Thyroid gland (tissue), 4 donors: ENCODE measurements at regions not wholly inside any gene's neighbourhood (a gene's known extent, or its start where the extent isn't known, plus 50 kb on each side); places are given as distances from the start of the nearest gene placed in this dataset.
"Not testable (repeated sequence)": the region's sequence is repeated elsewhere in the genome, so short reads cannot be mapped to it uniquely, and the experiment has no call there.

Experiments used
- POLR2A ChIP-seq, 2 donors: fragments of 450-650 bp; IDR thresholded peaks; one replicate each; pipeline ENCODE4 v1.6.1; 2017; ENCODE audit warnings: antibody characterized with exemption in 2 of 2, mild to moderate bottlenecking in 2 of 2, moderate library complexity in 1 of 2
- TF ChIP-seq, protein P1 (sequence below), 6 experiments: fragments of 200-600 bp in 3 of 6; fragments of 450-650 bp in 3 of 6; sonication (generic) in 3 of 6; IDR thresholded peaks; one replicate each; pipeline ENCODE4 v1.5.1; 2016 to 2019; ENCODE audit warnings: antibody characterized with exemption in 6 of 6, mild to moderate bottlenecking in 2 of 6, inconsistent platforms in 1 of 6, moderate library complexity in 1 of 6

DNA sequence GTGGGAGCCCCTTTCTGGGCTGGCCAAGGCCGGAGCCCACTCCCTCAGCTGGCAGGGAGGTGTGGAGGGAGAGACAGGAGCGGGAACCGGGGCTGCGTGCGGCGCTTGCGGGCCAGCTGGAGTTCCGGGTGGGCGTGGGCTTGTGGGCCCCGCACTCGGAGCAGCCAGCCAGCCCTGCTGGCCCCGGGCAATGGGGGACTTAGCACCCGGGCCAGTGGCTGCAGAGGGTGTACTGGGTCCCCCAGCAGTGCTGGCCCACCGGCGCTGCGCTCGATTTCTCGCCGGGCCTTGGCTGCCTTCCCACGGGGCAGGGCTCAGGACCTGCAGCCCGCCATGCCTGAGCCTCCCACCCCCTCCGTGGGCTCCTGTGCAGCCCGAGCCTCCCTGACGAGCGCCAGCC lies 1082.5 kb downstream of the PCDH17 start:
- TF ChIP-seq POLR2A (IDR thresholded peaks at IDR 0.05) = not testable (repeated sequence)
- TF ChIP-seq, protein P1, sequence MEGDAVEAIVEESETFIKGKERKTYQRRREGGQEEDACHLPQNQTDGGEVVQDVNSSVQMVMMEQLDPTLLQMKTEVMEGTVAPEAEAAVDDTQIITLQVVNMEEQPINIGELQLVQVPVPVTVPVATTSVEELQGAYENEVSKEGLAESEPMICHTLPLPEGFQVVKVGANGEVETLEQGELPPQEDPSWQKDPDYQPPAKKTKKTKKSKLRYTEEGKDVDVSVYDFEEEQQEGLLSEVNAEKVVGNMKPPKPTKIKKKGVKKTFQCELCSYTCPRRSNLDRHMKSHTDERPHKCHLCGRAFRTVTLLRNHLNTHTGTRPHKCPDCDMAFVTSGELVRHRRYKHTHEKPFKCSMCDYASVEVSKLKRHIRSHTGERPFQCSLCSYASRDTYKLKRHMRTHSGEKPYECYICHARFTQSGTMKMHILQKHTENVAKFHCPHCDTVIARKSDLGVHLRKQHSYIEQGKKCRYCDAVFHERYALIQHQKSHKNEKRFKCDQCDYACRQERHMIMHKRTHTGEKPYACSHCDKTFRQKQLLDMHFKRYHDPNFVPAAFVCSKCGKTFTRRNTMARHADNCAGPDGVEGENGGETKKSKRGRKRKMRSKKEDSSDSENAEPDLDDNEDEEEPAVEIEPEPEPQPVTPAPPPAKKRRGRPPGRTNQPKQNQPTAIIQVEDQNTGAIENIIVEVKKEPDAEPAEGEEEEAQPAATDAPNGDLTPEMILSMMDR (IDR thresholded peaks at IDR 0.05) = not testable (repeated sequence)
